Neural progenitor cell (in vitro differentiated cells): ENCODE measurements at regions not wholly inside any gene's neighbourhood (a gene's known extent, or its start where the extent isn't known, plus 50 kb on each side); places are given as distances from the start of the nearest gene placed in this dataset.

Source experiments
- DNase-seq: peaks from one replicate; pipeline ENCODE4 v3.0.0-alpha.2; 2016; ENCODE audit warnings: low spot score
- H2AFZ ChIP-seq: fragments of 200-600 bp; sonication (generic); replicated peaks from 2 replicates; pipeline ENCODE4 v1.6.1; 2016; ENCODE audit warnings: antibody characterized with exemption
- H3F3A ChIP-seq: fragments of 200-600 bp; sonication (generic); 2 replicates; pipeline ENCODE4 v1.6.1; 2016; ENCODE audit warnings: antibody characterized with exemption, low read depth
- H3K27ac ChIP-seq: fragments of 200-600 bp; sonication (generic); 2 replicates; pipeline ENCODE4 v1.5.1; 2016; ENCODE audit warnings: mild to moderate bottlenecking
- H3K27me3 ChIP-seq: fragments of 200-600 bp; sonication (generic); 2 replicates; pipeline ENCODE4 v1.6.1; 2016; ENCODE audit warnings: mild to moderate bottlenecking, moderate library complexity
- H3K36me3 ChIP-seq: fragments of 200-600 bp; sonication (generic); 2 replicates; pipeline ENCODE4 v1.5.1; 2016
- H3K4me1 ChIP-seq: fragments of 200-600 bp; sonication (generic); 2 replicates; pipeline ENCODE4 v1.6.1; 2016; ENCODE audit warnings: mixed run types
- H3K4me2 ChIP-seq: fragments of 200-600 bp; sonication (generic); 2 replicates; pipeline ENCODE4 v1.6.1; 2016
- H3K4me3 ChIP-seq: fragments of 200-600 bp; sonication (generic); 2 replicates; pipeline ENCODE4 v1.5.1; 2016
- H3K79me2 ChIP-seq: fragments of 200-600 bp; sonication (generic); 2 replicates; pipeline ENCODE4 v1.6.1; 2016; ENCODE audit warnings: low read depth
- H3K9ac ChIP-seq: fragments of 200-600 bp; sonication (generic); 2 replicates; pipeline ENCODE4 v1.6.1; 2016
- H3K9me3 ChIP-seq: fragments of 200-600 bp; sonication (generic); 2 replicates; pipeline ENCODE4 v1.5.1; 2016; ENCODE audit warnings: low read depth
- H4K20me1 ChIP-seq: fragments of 200-600 bp; sonication (generic); 2 replicates; pipeline ENCODE4 v1.6.1; 2016; ENCODE audit warnings: low read depth
- H3K27ac Mint-ChIP-seq: 3 replicates; pipeline ENCODE4 v1.8.0; 2021; ENCODE audit warnings: mixed read lengths
- H3K27me3 Mint-ChIP-seq: 2 replicates; pipeline ENCODE4 v1.8.0; 2022; ENCODE audit warnings: low read depth, mild to moderate bottlenecking, inconsistent platforms, moderate library complexity, mixed read lengths; ENCODE audit not compliant: insufficient read depth
- H3K36me3 Mint-ChIP-seq: 3 replicates; pipeline ENCODE4 v1.8.0; 2021; ENCODE audit warnings: mixed read lengths
- H3K4me1 Mint-ChIP-seq: 3 replicates; pipeline ENCODE4 v1.8.0; 2021; ENCODE audit warnings: mixed read lengths
- H3K4me3 Mint-ChIP-seq: 3 replicates; pipeline ENCODE4 v1.8.0; 2021; ENCODE audit warnings: mild to moderate bottlenecking, moderate library complexity, mixed read lengths
- H3K9me3 Mint-ChIP-seq: 3 replicates; pipeline ENCODE4 v1.8.0; 2020; ENCODE audit warnings: mixed read lengths
- CTCF ChIP-seq: fragments of 200-600 bp; sonication (generic); IDR thresholded peaks from 2 replicates; pipeline ENCODE4 v1.5.1; 2017; ENCODE audit warnings: antibody characterized with exemption, mild to moderate bottlenecking
- EZH2 ChIP-seq: fragments of 200-600 bp; sonication (generic); IDR thresholded peaks from 2 replicates; pipeline ENCODE4 v1.6.1; 2017; ENCODE audit warnings: antibody characterized with exemption, mild to moderate bottlenecking, moderate library complexity
- EZH2phosphoT487 ChIP-seq: fragments of 200-600 bp; sonication (generic); IDR thresholded peaks from 2 replicates; pipeline ENCODE4 v1.6.1; 2017; ENCODE audit warnings: antibody characterized with exemption

- Mint-ChIP-seq H3K9me3 (no peaks in the 10 kb centered on the region), H3K36me3 (no peaks in the 10 kb centered on the region), H3K4me3 (no peak overlapping the region), H3K27ac (no peak overlapping the region), H3K27me3 (no peaks in the 10 kb centered on the region), H3K4me1 (no peaks in the 10 kb centered on the region)
- Histone ChIP-seq H3K4me2 (no peak overlapping the region), H3K9me3 (no peaks in the 10 kb centered on the region), H2AFZ (no peak overlapping the region), H3K9ac (no peak overlapping the region), H3K79me2 (no peaks in the 10 kb centered on the region), H3K36me3 (no peaks in the 10 kb centered on the region), H3K27ac (no peak overlapping the region), H3K27me3 (peaks cover 4% of the 10 kb centered on the region), H4K20me1 (no peaks in the 10 kb centered on the region), H3F3A (no peaks in the 10 kb centered on the region), H3K4me1 (no peaks in the 10 kb centered on the region), H3K4me3 (no peak overlapping the region)
- no peak for DNase-seq
- no peak for TF ChIP-seq CTCF
These were observed 499.3 kb upstream of the ARRDC4 start for GRCh38 chr15:97461226-97461625.

GRCh38 chr15:97463696-97464095 lies 496.8 kb upstream of the ARRDC4 start:
- H3K27ac ChIP-seq, result no peak overlapping the region
- peaks cover 4% of the 10 kb centered on the region for H3K27me3 ChIP-seq
- H3K27ac Mint-ChIP-seq, result no peak overlapping the region
- no peaks in the 10 kb centered on the region for H3K79me2 ChIP-seq
- H3K4me1 Mint-ChIP-seq, result no peaks in the 10 kb centered on the region
- H3K4me1 ChIP-seq, result no peaks in the 10 kb centered on the region
- H3F3A ChIP-seq, result no peaks in the 10 kb centered on the region
- H3K4me3 ChIP-seq, result no peak overlapping the region
- H3K36me3 ChIP-seq, result no peaks in the 10 kb centered on the region
- no peaks in the 10 kb centered on the region for H3K27me3 Mint-ChIP-seq
- no peaks in the 10 kb centered on the region for H3K36me3 Mint-ChIP-seq
- no peak overlapping the region for H2AFZ ChIP-seq
- TF ChIP-seq EZH2phosphoT487 (no peak), CTCF (no peak), EZH2 (no peak)
- no peaks in the 10 kb centered on the region for H3K9me3 Mint-ChIP-seq
- H3K4me2 ChIP-seq, result no peak overlapping the region
- no peaks in the 10 kb centered on the region for H3K9me3 ChIP-seq
- no peak overlapping the region for H3K4me3 Mint-ChIP-seq
- H3K9ac ChIP-seq, result no peak overlapping the region
- no peak for DNase-seq
- no peaks in the 10 kb centered on the region for H4K20me1 ChIP-seq

- Histone ChIP-seq H3K9ac (no peak overlapping the region), H3K36me3 (no peaks in the 10 kb centered on the region), H3K9me3 (no peaks in the 10 kb centered on the region), H3K4me1 (no peaks in the 10 kb centered on the region), H3K79me2 (no peaks in the 10 kb centered on the region), H3K27me3 (no peaks in the 10 kb centered on the region), H3K27ac (no peak overlapping the region), H3K4me3 (no peak overlapping the region), H4K20me1 (no peaks in the 10 kb centered on the region), H3F3A (no peaks in the 10 kb centered on the region), H2AFZ (no peak overlapping the region), H3K4me2 (no peak overlapping the region)
- no peak overlapping the region for H3K4me3 Mint-ChIP-seq
- TF ChIP-seq EZH2, result no peak
- no peak for TF ChIP-seq CTCF
- no peak for TF ChIP-seq EZH2phosphoT487
- H3K27ac Mint-ChIP-seq, result no peak overlapping the region
- no peaks in the 10 kb centered on the region for H3K36me3 Mint-ChIP-seq
- no peaks in the 10 kb centered on the region for H3K27me3 Mint-ChIP-seq
- peaks cover 5% of the 10 kb centered on the region for H3K9me3 Mint-ChIP-seq
- DNase-seq, result no peak
- no peaks in the 10 kb centered on the region for H3K4me1 Mint-ChIP-seq
These were observed 490.1 kb upstream of the ARRDC4 start for GRCh38 chr15:97470417-97470816.

GRCh38 chr15:97473627-97474026 lies 486.9 kb upstream of the ARRDC4 start:
- Mint-ChIP-seq H3K36me3 (no peaks in the 10 kb centered on the region), H3K4me1 (no peaks in the 10 kb centered on the region), H3K4me3 (no peak overlapping the region), H3K9me3 (peaks cover 5% of the 10 kb centered on the region), H3K27me3 (no peaks in the 10 kb centered on the region), H3K27ac (no peak overlapping the region)
- TF ChIP-seq EZH2phosphoT487, result no peak
- no peak for TF ChIP-seq EZH2
- no peak for TF ChIP-seq CTCF
- Histone ChIP-seq H3K79me2 (no peaks in the 10 kb centered on the region), H3K27ac (no peak overlapping the region), H3K27me3 (no peaks in the 10 kb centered on the region), H3K36me3 (no peaks in the 10 kb centered on the region), H4K20me1 (no peaks in the 10 kb centered on the region), H3K4me3 (no peak overlapping the region), H3K4me2 (no peak overlapping the region), H3F3A (no peaks in the 10 kb centered on the region), H3K9ac (no peak overlapping the region), H3K9me3 (no peaks in the 10 kb centered on the region), H2AFZ (no peak overlapping the region), H3K4me1 (no peaks in the 10 kb centered on the region)
- DNase-seq, result no peak
